Skeletal muscle tissue (tissue), 3 donors: ENCODE measurements at regions not wholly inside any gene's neighbourhood (a gene's known extent, or its start where the extent isn't known, plus 50 kb on each side); places are given as distances from the start of the nearest gene placed in this dataset.

Experiments used
- H3K27ac ChIP-seq: one replicate; pipeline ENCODE4 v1.7.0; 2013; ENCODE audit warnings: mild to moderate bottlenecking, low read depth, low read length, inconsistent platforms
- H3K27me3 ChIP-seq, 3 donors: one replicate each; pipeline ENCODE4 v1.7.0; 2013; ENCODE audit warnings: low read length in 3 of 3; ENCODE audit not compliant: control insufficient read depth in 3 of 3, insufficient read depth in 3 of 3
- H3K36me3 ChIP-seq, 3 donors: one replicate each; pipeline ENCODE4 v1.7.0; 2013; ENCODE audit warnings: low read length in 3 of 3; ENCODE audit not compliant: control insufficient read depth in 3 of 3, insufficient read depth in 3 of 3
- H3K4me1 ChIP-seq, 3 donors: one replicate each; pipeline ENCODE4 v1.7.0; 2013; ENCODE audit warnings: low read length in 3 of 3, mild to moderate bottlenecking in 3 of 3; ENCODE audit not compliant: control insufficient read depth in 3 of 3, insufficient read depth in 3 of 3
- H3K4me3 ChIP-seq, 3 donors: one replicate each; pipeline ENCODE4 v1.7.0; 2013; ENCODE audit warnings: low read length in 3 of 3
- H3K9ac ChIP-seq, 3 donors: one replicate each; pipeline ENCODE4 v1.7.0; 2013; ENCODE audit warnings: low read length in 3 of 3, mild to moderate bottlenecking in 3 of 3, moderate library complexity in 2 of 3, low read depth in 1 of 3
- H3K9me3 ChIP-seq, 3 donors: one replicate each; pipeline ENCODE4 v1.7.0; 2013; ENCODE audit warnings: low read length in 3 of 3; ENCODE audit not compliant: control insufficient read depth in 3 of 3
- donor health status: Osteomylitis.

DNA sequence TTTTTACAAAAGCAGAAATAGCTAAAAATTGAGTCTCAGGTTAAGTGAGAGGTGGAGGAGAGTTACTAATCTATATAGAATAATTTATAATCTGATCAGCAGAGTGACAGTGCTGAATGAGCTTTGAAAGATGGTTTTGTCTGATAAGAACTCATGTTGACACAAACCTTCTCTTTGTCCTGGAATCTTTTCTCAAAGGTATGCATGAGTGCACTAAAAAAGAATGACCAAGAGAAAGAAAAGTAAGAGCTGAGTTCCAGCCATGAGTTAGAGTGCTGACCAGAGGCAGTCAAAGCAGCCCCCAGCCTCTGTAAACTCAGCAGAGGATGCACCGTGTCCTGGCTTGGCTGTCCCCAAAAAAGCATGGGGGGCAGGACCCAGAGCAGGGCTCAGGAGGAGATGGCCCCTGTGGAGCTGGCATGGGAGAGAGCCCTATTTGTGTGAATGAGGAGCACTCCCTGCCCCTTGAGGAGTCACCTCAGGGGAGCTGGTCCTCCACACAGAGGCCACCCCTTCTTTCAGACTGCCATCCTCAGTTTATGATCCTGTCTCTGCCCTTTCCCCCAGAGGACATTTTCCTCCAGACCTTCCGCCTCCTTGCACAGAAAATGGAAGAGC lies 129.8 kb downstream of the SEC23A start:
- H3K9me3 ChIP-seq: no peaks in the 10 kb centered on the region
- no peaks in the 10 kb centered on the region for H3K27me3 ChIP-seq
- no peaks in the 10 kb centered on the region for H3K36me3 ChIP-seq
- no peak overlapping the region for H3K4me3 ChIP-seq
- H3K4me1 ChIP-seq: no peaks in the 10 kb centered on the region
- no peak overlapping the region for H3K27ac ChIP-seq
- H3K9ac ChIP-seq: no peak overlapping the region

DNA sequence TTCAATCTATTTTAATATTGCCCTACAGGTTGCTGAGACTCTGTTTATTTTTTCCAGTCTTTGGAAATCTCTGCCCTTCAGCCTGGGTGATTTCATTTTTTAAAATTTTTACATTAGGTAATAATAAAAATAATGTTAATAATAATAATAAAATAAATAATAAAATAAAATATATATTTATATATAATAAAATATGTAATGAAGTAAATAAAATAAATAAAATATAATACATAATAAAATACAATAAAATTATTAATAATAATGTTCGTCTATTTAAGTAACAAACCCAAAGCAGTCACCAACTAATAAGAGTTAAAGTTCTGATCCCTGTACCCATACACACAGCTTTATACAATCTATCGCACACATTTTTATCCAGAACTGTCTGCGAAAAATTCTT lies 130.5 kb downstream of the SEC23A start:
- Histone ChIP-seq H3K4me3 (no peak overlapping the region), H3K9ac (no peak overlapping the region), H3K27ac (no peak overlapping the region), H3K4me1 (no peaks in the 10 kb centered on the region), H3K36me3 (no peaks in the 10 kb centered on the region), H3K9me3 (no peaks in the 10 kb centered on the region), H3K27me3 (no peaks in the 10 kb centered on the region)

DNA sequence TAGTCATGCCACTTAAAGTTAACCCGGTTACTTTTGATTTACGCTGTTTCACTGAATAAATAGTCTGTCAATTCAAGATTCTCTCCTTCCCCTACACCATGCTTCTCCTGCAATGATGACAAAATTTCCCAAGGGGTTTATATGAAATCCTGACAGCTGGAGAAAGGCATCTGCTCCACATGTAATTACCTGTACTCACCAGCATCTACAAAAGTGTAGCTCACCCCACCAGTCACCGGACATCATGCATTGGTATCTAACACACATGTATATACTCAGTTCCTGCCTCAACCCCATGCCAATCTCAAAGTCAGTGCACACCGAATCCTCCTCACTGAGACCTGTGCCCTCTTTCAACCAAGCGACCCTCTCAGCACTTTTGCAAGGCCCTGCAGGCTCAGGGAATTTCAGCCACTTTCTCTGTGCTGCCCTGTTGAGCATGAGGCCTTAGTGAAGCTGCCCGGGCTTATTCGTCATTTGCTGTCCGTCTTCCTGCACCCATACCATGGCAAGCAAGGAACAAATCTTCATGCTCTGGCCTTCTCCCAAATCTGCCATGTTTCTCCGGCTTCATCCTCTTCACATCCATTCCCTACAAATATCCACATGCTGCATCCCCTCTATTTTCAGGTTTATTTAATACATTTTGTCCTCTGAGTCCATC lies 131.6 kb downstream of the SEC23A start:
- no peak overlapping the region for H3K27ac ChIP-seq
- H3K9ac ChIP-seq: no peak overlapping the region
- no peaks in the 10 kb centered on the region for H3K9me3 ChIP-seq
- H3K4me1 ChIP-seq: no peaks in the 10 kb centered on the region
- no peaks in the 10 kb centered on the region for H3K27me3 ChIP-seq
- H3K36me3 ChIP-seq: no peaks in the 10 kb centered on the region
- H3K4me3 ChIP-seq: no peak overlapping the region

DNA sequence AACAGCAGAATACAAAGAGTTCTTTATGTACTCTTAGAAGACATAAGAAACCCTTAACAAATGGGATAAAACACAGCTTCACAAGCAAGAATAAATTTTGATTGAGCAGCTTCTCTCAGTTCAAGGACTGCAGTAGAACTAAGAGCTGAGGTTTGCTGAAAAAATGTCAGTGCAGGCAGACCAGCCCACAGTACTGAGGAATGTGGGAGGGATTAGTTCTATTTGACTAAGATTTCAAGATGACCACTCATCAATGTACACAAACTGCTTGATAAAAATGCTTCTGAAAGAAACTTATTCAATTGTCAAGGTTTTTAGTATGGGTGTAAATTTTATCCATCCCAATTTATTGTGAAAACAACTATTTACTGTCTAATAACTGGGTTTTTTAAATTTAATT lies 138.4 kb downstream of the SEC23A start:
- Histone ChIP-seq H3K9ac (no peak overlapping the region), H3K9me3 (no peaks in the 10 kb centered on the region), H3K4me3 (no peak overlapping the region), H3K36me3 (no peaks in the 10 kb centered on the region), H3K4me1 (no peaks in the 10 kb centered on the region), H3K27me3 (no peaks in the 10 kb centered on the region), H3K27ac (no peak overlapping the region)

DNA sequence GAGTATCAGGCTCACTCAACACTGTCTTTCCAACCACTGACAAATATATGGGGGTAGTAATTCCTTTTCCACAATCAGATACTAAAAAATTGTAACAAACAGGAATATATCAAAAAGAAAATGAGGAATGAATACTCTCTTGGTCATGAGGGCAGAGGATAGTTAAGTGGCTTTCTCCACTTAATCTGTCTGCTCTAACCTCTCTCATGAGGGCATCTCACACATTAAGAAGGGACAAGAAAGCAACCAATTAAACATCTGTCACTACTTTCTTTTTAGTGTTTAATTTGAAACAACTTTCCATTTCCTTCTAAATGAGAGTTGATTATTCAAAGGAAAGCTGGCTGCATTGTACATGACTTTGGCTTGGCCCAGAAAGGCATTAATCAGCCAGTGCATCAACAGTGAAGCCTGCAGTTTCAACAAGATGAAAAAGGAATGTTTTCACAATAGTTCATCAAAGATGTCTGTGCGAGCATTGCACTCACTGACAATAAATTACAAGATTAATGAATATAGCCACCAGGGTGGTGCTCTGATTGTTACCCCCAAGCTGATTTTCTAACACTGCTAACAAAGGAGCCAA lies 142.0 kb downstream of the SEC23A start:
- Histone ChIP-seq H3K27me3 (no peaks in the 10 kb centered on the region), H3K27ac (no peak overlapping the region), H3K4me1 (no peaks in the 10 kb centered on the region), H3K4me3 (no peak overlapping the region), H3K36me3 (no peaks in the 10 kb centered on the region), H3K9me3 (no peaks in the 10 kb centered on the region), H3K9ac (no peak overlapping the region)

DNA sequence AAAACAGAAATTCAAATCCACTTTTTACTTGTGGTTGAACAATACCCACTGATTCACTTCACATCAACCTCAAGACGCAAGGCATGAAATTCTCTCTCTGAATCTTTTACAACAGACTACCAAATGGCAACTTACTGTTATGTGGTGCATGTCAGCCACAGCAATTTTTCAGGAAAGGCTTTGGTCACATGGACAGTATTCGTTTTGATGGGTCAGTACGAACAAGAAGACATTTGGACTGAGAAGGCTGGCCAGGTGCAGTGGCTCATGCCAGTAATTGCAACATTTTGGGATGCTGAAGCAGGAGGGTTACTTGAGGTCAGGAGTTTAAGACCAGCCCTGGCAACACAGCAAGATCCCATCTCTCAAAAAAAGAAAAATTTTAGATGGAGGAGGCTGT lies 144.0 kb downstream of the SEC23A start:
- no peaks in the 10 kb centered on the region for H3K27me3 ChIP-seq
- H3K9ac ChIP-seq: no peak overlapping the region
- H3K4me1 ChIP-seq: no peaks in the 10 kb centered on the region
- H3K36me3 ChIP-seq: no peaks in the 10 kb centered on the region
- H3K27ac ChIP-seq: no peak overlapping the region
- no peak overlapping the region for H3K4me3 ChIP-seq
- H3K9me3 ChIP-seq: no peaks in the 10 kb centered on the region

DNA sequence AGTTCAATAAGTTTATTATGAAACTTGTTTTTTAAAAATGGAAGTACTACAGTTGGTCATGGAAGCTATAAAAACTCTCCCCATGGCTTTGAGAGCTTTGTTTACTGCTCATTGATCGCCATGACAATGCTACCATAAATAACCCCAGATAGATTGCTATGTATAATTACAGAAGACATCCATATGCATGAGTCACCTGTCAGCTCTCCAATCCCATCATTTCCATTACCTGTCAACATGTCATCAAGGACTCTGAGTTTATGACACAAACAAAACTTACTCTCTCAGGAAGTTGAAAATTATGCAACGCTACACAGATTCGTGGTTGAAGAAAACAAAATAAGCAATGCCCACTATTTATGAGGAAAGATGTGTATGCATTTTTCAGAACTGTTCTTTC lies 144.4 kb downstream of the SEC23A start:
- Histone ChIP-seq H3K27me3 (no peaks in the 10 kb centered on the region), H3K9me3 (no peaks in the 10 kb centered on the region), H3K27ac (no peak overlapping the region), H3K36me3 (no peaks in the 10 kb centered on the region), H3K4me1 (no peaks in the 10 kb centered on the region), H3K9ac (no peak overlapping the region), H3K4me3 (no peak overlapping the region)

DNA sequence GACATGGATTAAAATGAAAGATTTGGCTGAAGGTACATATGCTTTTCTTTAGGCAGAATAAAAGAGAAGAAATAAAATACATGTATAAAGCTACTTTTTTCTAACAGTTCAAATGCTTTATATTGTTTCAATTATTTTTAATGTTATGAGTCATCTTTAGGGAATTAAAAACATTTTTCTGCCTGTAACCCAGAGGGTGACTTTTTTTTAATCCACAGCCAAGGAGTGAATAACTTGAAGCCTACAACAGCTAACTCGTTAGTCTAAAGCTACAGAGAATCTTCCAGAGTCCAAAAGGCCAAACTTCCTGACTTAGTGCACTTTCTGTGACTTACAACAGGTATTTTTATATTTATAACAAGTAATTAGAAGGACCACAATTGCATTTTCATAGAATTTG lies 151.6 kb downstream of the SEC23A start:
- Histone ChIP-seq H3K27ac (no peak overlapping the region), H3K9ac (no peak overlapping the region), H3K4me3 (no peak overlapping the region), H3K27me3 (no peaks in the 10 kb centered on the region), H3K36me3 (no peaks in the 10 kb centered on the region), H3K4me1 (no peaks in the 10 kb centered on the region), H3K9me3 (no peaks in the 10 kb centered on the region)

DNA sequence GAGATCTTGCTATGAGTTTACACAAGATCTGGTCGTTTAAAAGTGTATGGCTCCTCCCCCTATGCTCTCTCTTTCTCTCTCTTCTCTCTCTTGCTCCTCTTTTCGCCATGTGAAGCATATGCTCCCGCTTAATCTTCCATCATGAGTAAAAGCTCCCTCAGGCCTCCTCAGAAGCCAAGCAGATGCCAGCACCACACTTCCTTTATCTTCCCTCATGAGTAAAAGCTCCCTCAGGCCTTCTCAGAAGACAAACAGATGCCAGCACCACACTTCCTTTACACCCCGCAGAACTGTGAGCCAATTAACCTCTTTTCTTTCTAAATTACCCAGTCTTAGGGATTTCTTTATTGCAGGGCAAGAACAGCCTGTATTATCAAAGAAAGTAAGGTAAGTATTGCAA lies 152.4 kb downstream of the SEC23A start:
- H3K27ac ChIP-seq: no peak overlapping the region
- no peaks in the 10 kb centered on the region for H3K36me3 ChIP-seq

DNA sequence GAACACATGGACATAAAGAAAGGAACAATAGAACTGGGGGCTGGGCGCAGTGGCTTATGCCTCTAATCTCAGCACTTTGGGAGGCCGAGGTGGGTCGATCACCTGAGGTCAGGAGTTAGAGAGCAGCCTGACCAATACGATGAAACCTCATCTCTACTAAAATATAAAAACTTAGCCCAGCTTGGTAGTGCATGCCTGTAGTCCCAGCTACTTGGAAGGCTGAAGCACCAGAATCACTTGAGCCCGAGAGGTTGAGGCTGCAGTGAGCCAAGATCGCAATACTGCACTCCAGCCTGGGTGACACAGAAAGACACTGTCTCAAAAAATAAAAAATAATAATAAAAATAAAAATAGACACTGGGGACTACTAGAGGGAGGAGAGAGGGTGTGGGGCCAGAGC lies 154.5 kb downstream of the SEC23A start:
- H3K36me3 ChIP-seq: no peaks in the 10 kb centered on the region
- no peak overlapping the region for H3K4me3 ChIP-seq
- no peaks in the 10 kb centered on the region for H3K4me1 ChIP-seq
- H3K27me3 ChIP-seq: no peaks in the 10 kb centered on the region
- H3K9me3 ChIP-seq: no peaks in the 10 kb centered on the region
- H3K27ac ChIP-seq: no peak overlapping the region
- H3K9ac ChIP-seq: no peak overlapping the region

More for the DNA sequence above, 152.4 kb downstream of the SEC23A start:
- no peaks in the 10 kb centered on the region for H3K4me1 ChIP-seq
- no peaks in the 10 kb centered on the region for H3K27me3 ChIP-seq
- H3K9me3 ChIP-seq: no peaks in the 10 kb centered on the region
- no peak overlapping the region for H3K9ac ChIP-seq
- H3K4me3 ChIP-seq: no peak overlapping the region
